IMR-90 (cell line): ENCODE measurements at regions not wholly inside any gene's neighbourhood (a gene's known extent, or its start where the extent isn't known, plus 50 kb on each side); places are given as distances from the start of the nearest gene placed in this dataset.

ENCODE experiments used
- ATAC-seq: fragments of 200-7000 bp; cut with Tn5 transposase; 2 replicates; pipeline ENCODE4 v1.9.1; 2020; ENCODE audit warnings: low read depth, mild to moderate bottlenecking, moderate library complexity
- BruUV-seq: library from RNA; stranded (reverse); fragments of 400-500 nt; replicated peaks from 2 replicates; lab custom pipeline; 2021; lab: Mats Ljungman, UMichigan
- CTCF ChIA-PET: fragments of 300-600 bp; formaldehyde crosslinking; extraction: SDS; loops from one replicate; lab custom pipeline; 2021; ENCODE audit warnings: antibody characterized with exemption; lab: Yijun Ruan, JAX
- POLR2A ChIA-PET: fragments of 300-600 bp; sonication (Branson Sonifier 250); formaldehyde crosslinking; loops from one replicate; lab custom pipeline; 2022; ENCODE audit warnings: antibody characterized with exemption; ENCODE audit not compliant: unreplicated experiment; lab: Charles Lee
- DNase-seq: peaks from one replicate; pipeline ENCODE4 v3.0.0; 2013
- H2AFZ ChIP-seq: replicated peaks from 2 replicates; pipeline ENCODE3; 2013; ENCODE audit warnings: low read length, mild to moderate bottlenecking; ENCODE audit not compliant: poor library complexity
- H2AK5ac ChIP-seq: 2 replicates; pipeline ENCODE4 v1.6.1; 2013; ENCODE audit warnings: low read depth, low read length, inconsistent platforms
- H2AK9ac ChIP-seq: replicated peaks from 2 replicates; pipeline ENCODE3; 2013; ENCODE audit warnings: mild to moderate bottlenecking, low read depth, low read length, moderate library complexity; ENCODE audit not compliant: poor library complexity
- H2BK120ac ChIP-seq: 2 replicates; pipeline ENCODE4 v1.6.1; 2013; ENCODE audit warnings: low read depth, low read length, inconsistent platforms
- H2BK15ac ChIP-seq: 3 replicates; pipeline ENCODE4 v1.6.1; 2013; ENCODE audit warnings: low read depth, low read length, inconsistent platforms
- H2BK20ac ChIP-seq: 2 replicates; pipeline ENCODE4 v1.6.1; 2013; ENCODE audit warnings: low read depth, mild to moderate bottlenecking, inconsistent platforms, low read length, moderate library complexity
- H2BK5ac ChIP-seq: 2 replicates; pipeline ENCODE4 v1.6.1; 2013; ENCODE audit warnings: mild to moderate bottlenecking, low read depth, low read length, inconsistent platforms; ENCODE audit not compliant: poor library complexity, severe bottlenecking
- H3K14ac ChIP-seq: replicated peaks from 2 replicates; pipeline ENCODE4 v1.6.1; 2013; ENCODE audit warnings: low read depth, low read length, inconsistent platforms
- H3K18ac ChIP-seq: 2 replicates; pipeline ENCODE4 v1.6.1; 2013; ENCODE audit warnings: low read depth, low read length, control low read depth
- H3K23ac ChIP-seq: 2 replicates; pipeline ENCODE4 v1.6.1; 2013; ENCODE audit warnings: low read depth, low read length, inconsistent platforms
- H3K27ac ChIP-seq: 2 replicates; pipeline ENCODE4 v1.5.1; 2013; ENCODE audit warnings: mild to moderate bottlenecking, control low read depth, low read length; ENCODE audit not compliant: insufficient read depth
- H3K27me3 ChIP-seq: 2 replicates; pipeline ENCODE4 v1.6.1; 2013; ENCODE audit warnings: low read length; ENCODE audit not compliant: control insufficient read depth, insufficient read depth
- H3K36me3 ChIP-seq: 2 replicates; pipeline ENCODE4 v1.6.1; 2013; ENCODE audit warnings: low read length, mixed read lengths; ENCODE audit not compliant: control insufficient read depth, insufficient read depth
- H3K4ac ChIP-seq: 2 replicates; pipeline ENCODE4 v1.6.1; 2013; ENCODE audit warnings: low read depth, low read length, inconsistent platforms
- H3K4me1 ChIP-seq: 2 replicates; pipeline ENCODE4 v1.6.1; 2013; ENCODE audit warnings: low read length, mixed read lengths; ENCODE audit not compliant: control insufficient read depth, insufficient read depth
- H3K4me2 ChIP-seq: 2 replicates; pipeline ENCODE4 v1.6.1; 2013; ENCODE audit warnings: low read depth, mild to moderate bottlenecking, control low read depth, low read length, moderate library complexity
- H3K4me3 ChIP-seq: 2 replicates; pipeline ENCODE4 v1.5.1; 2013; ENCODE audit warnings: low read depth, mild to moderate bottlenecking, control low read depth, low read length, moderate library complexity; ENCODE audit not compliant: insufficient read depth
- H3K56ac ChIP-seq: 2 replicates; pipeline ENCODE4 v1.6.1; 2013; ENCODE audit warnings: low read length, inconsistent platforms; ENCODE audit not compliant: insufficient read depth; ENCODE audit errors: extremely low read depth
- H3K79me1 ChIP-seq, 2 experiments: 2 replicates each; pipeline ENCODE4 v1.6.1; 2013; ENCODE audit warnings: low read length in 2 of 2, inconsistent platforms in 1 of 2, low read depth in 1 of 2
- H3K9ac ChIP-seq: 2 replicates; pipeline ENCODE4 v1.6.1; 2013; ENCODE audit warnings: low read depth, low read length, control low read depth
- H3K9me1 ChIP-seq: 2 replicates; pipeline ENCODE4 v1.6.1; 2013; ENCODE audit warnings: low read length, inconsistent platforms; ENCODE audit not compliant: insufficient read depth
- H3K9me3 ChIP-seq: 2 replicates; pipeline ENCODE4 v1.6.1; 2013; ENCODE audit warnings: low read length; ENCODE audit not compliant: control insufficient read depth, insufficient read depth
- H4K20me1 ChIP-seq: 2 replicates; pipeline ENCODE4 v1.6.1; 2013; ENCODE audit warnings: low read length, inconsistent platforms; ENCODE audit not compliant: insufficient read depth
- H4K5ac ChIP-seq: 2 replicates; pipeline ENCODE4 v1.6.1; 2013; ENCODE audit warnings: mild to moderate bottlenecking, low read depth, low read length, control low read depth
- H4K8ac ChIP-seq, 2 experiments: 2 replicates each; pipeline ENCODE4 v1.6.1; 2013; ENCODE audit warnings: low read depth in 2 of 2, low read length in 2 of 2, control low read depth in 1 of 2, inconsistent platforms in 1 of 2
- H4K91ac ChIP-seq: 2 replicates; pipeline ENCODE4 v1.6.1; 2013; ENCODE audit warnings: low read depth, low read length, inconsistent platforms; ENCODE audit not compliant: insufficient read depth
- CHD1 ChIP-seq: IDR thresholded peaks from 2 replicates; pipeline ENCODE4 v1.6.1; 2012; ENCODE audit warnings: low read depth, low read length, improper control_type of control experiment
- MXI1 ChIP-seq: IDR thresholded peaks from 2 replicates; pipeline ENCODE4 v1.6.1; 2012; ENCODE audit warnings: low read depth, mild to moderate bottlenecking, low read length, moderate library complexity, borderline replicate concordance
- NFE2L2 ChIP-seq: fragments of 150-350 bp; IDR thresholded peaks from 2 replicates; pipeline ENCODE4 v1.6.1; 2016; ENCODE audit warnings: low read depth, mild to moderate bottlenecking, low read length
- RAD21 ChIP-seq: IDR thresholded peaks from 2 replicates; pipeline ENCODE4 v1.6.1; 2012; ENCODE audit warnings: low read length, improper control_type of control experiment
- RCOR1 ChIP-seq: IDR thresholded peaks from 2 replicates; pipeline ENCODE4 v1.6.1; 2012; ENCODE audit warnings: mild to moderate bottlenecking, low read length, improper control_type of control experiment; ENCODE audit not compliant: insufficient replicate concordance
- RFX5 ChIP-seq: IDR thresholded peaks from 2 replicates; pipeline ENCODE4 v1.8.0; 2012; ENCODE audit warnings: low read depth, mild to moderate bottlenecking, low read length, moderate library complexity
- SMC3 ChIP-seq: fragments of 150-350 bp; IDR thresholded peaks from 2 replicates; pipeline ENCODE4 v1.6.1; 2016; ENCODE audit warnings: low read depth, mild to moderate bottlenecking, antibody characterized with exemption, low read length, moderate library complexity
- WGBS, 2 experiments: methylation state at CpG; one replicate each; pipeline versions ENCODE4 v1.1.5 to v1.1.7; 2013; ENCODE audit warnings: missing lambda C conversion rate in 2 of 2; ENCODE audit not compliant: insufficient read length in 1 of 2; ENCODE audit errors: extremely low coverage in 2 of 2; 5-methylcytosine and 5-hydroxymethylcytosine counted together
- dilution Hi-C: fragments of 300-500 bp; cut with HindIII; formaldehyde crosslinking; loops from one replicate; pipeline ENCODE4 v1.14.3; 2018; ENCODE audit warnings: low sequenced_read_pairs; ENCODE audit not compliant: unreplicated experiment
- in situ Hi-C: fragments of 300-500 bp; cut with MboI; formaldehyde crosslinking; loops from 3 replicates; pipeline ENCODE4 v1.14.3; 2019; ENCODE audit warnings: low sequenced_read_pairs, inconsistent platforms, mixed read lengths
- intact Hi-C: fragments of 100-400 bp; cut with micrococcal nuclease; formaldehyde crosslinking; loops from 2 replicates; pipeline ENCODE4 v1.10.0; 2022
- TF ChIP-seq, protein P1 (sequence below): fragments of 150-350 bp; IDR thresholded peaks from 2 replicates; pipeline ENCODE4 v1.6.1; 2017; ENCODE audit warnings: mild to moderate bottlenecking, antibody characterized with exemption, low read length, low read depth

- dilution Hi-C loops = no loop called here
- no peak overlapping the region for H3K4me2 ChIP-seq
- TF ChIP-seq SMC3 (no peak), MXI1 (no peak), RCOR1 (no peak), NFE2L2 (no peak), RFX5 (no peak), RAD21 (no peak), CHD1 (no peak)
- TF ChIP-seq, protein P1, sequence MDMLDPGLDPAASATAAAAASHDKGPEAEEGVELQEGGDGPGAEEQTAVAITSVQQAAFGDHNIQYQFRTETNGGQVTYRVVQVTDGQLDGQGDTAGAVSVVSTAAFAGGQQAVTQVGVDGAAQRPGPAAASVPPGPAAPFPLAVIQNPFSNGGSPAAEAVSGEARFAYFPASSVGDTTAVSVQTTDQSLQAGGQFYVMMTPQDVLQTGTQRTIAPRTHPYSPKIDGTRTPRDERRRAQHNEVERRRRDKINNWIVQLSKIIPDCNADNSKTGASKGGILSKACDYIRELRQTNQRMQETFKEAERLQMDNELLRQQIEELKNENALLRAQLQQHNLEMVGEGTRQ = no peak
- no peak overlapping the region for H3K4ac ChIP-seq
- H3K27ac ChIP-seq = no peak overlapping the region
- 20% methylated on average over 1 of the region's 10 CpGs; no CpG with 5 or more reads in 1 of the 2 experiments for WGBS, 2 experiments
- no peak overlapping the region for H4K91ac ChIP-seq
- DNase-seq = no peak
- no peak overlapping the region for H3K18ac ChIP-seq
- no peaks in the 10 kb centered on the region for H3K79me1 ChIP-seq
- ATAC-seq = no peak
- H2BK15ac ChIP-seq = no peak overlapping the region
- BruUV-seq = no TSS peak
- H3K4me1 ChIP-seq = no peaks in the 10 kb centered on the region
- H3K27me3 ChIP-seq = peaks cover 6% of the 10 kb centered on the region
- H3K23ac ChIP-seq = no peak overlapping the region
- in situ Hi-C loops = no loop called here
- no peak overlapping the region for H2AFZ ChIP-seq
- no peak overlapping the region for H4K5ac ChIP-seq
- no peak overlapping the region for H4K8ac ChIP-seq
- no peak overlapping the region for H2BK120ac ChIP-seq
- no peak overlapping the region for H3K4me3 ChIP-seq
- CTCF ChIA-PET = no interaction called here
- intact Hi-C loops = no loop called here
- no peak overlapping the region for H2BK5ac ChIP-seq
- no peak overlapping the region for H3K9ac ChIP-seq
- H3K9me1 ChIP-seq = no peaks in the 10 kb centered on the region
- H3K36me3 ChIP-seq = no peaks in the 10 kb centered on the region
- H2AK5ac ChIP-seq = no peak overlapping the region
- H4K20me1 ChIP-seq = no peaks in the 10 kb centered on the region
- no peak overlapping the region for H2BK20ac ChIP-seq
- POLR2A ChIA-PET = no interaction called here
- H3K56ac ChIP-seq = no peak overlapping the region
- no peaks in the 10 kb centered on the region for H3K9me3 ChIP-seq
- no peak overlapping the region for H2AK9ac ChIP-seq
- no peak overlapping the region for H3K14ac ChIP-seq
These were observed 155.0 kb downstream of the TMEM167A start for GRCh38 chr5:82922086-82922734.
